GM06990 (cell line): ENCODE measurements at regions not wholly inside any gene's neighbourhood (a gene's known extent, or its start where the extent isn't known, plus 50 kb on each side); places are given as distances from the start of the nearest gene placed in this dataset.

Experiments
- DNase-seq: peaks from one replicate; pipeline ENCODE4 v3.0.0-alpha.2; 2011; ENCODE audit not compliant: insufficient read length; ENCODE audit errors: extremely low read depth
- H3K27me3 ChIP-seq: replicated peaks from 2 replicates; pipeline ENCODE4 v1.6.0; 2011; ENCODE audit warnings: low read length; ENCODE audit not compliant: control insufficient read depth, insufficient read depth
- H3K36me3 ChIP-seq: 2 replicates; pipeline ENCODE4 v1.5.1; 2011; ENCODE audit warnings: low read length; ENCODE audit not compliant: control insufficient read depth, insufficient read depth
- H3K4me3 ChIP-seq: replicated peaks from 2 replicates; pipeline ENCODE4 v1.5.1; 2011; ENCODE audit warnings: low read depth, mild to moderate bottlenecking, control low read depth, low read length
- TF ChIP-seq, protein P1 (sequence below): IDR thresholded peaks from 2 replicates; pipeline ENCODE4 v1.5.1; 2011; ENCODE audit warnings: low read length, control low read depth, mild to moderate bottlenecking, inconsistent platforms; ENCODE audit not compliant: insufficient read depth, poor library complexity, severe bottlenecking

- no peaks in the 10 kb centered on the region for H3K27me3 ChIP-seq
- no peaks in the 10 kb centered on the region for H3K36me3 ChIP-seq
- TF ChIP-seq, protein P1, sequence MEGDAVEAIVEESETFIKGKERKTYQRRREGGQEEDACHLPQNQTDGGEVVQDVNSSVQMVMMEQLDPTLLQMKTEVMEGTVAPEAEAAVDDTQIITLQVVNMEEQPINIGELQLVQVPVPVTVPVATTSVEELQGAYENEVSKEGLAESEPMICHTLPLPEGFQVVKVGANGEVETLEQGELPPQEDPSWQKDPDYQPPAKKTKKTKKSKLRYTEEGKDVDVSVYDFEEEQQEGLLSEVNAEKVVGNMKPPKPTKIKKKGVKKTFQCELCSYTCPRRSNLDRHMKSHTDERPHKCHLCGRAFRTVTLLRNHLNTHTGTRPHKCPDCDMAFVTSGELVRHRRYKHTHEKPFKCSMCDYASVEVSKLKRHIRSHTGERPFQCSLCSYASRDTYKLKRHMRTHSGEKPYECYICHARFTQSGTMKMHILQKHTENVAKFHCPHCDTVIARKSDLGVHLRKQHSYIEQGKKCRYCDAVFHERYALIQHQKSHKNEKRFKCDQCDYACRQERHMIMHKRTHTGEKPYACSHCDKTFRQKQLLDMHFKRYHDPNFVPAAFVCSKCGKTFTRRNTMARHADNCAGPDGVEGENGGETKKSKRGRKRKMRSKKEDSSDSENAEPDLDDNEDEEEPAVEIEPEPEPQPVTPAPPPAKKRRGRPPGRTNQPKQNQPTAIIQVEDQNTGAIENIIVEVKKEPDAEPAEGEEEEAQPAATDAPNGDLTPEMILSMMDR = no peak
- no peak overlapping the region for H3K4me3 ChIP-seq
- DNase-seq = no peak
Measured at GRCh38 chr6:122339661-122340060, 59.8 kb upstream of the HSF2 start.

- H3K4me3 ChIP-seq = no peak overlapping the region
- DNase-seq = no peak
- TF ChIP-seq, protein P1 = no peak
- H3K27me3 ChIP-seq = no peaks in the 10 kb centered on the region
- H3K36me3 ChIP-seq = no peaks in the 10 kb centered on the region
Measured at GRCh38 chr6:122347280-122347679, 52.2 kb upstream of the HSF2 start.

DNA sequence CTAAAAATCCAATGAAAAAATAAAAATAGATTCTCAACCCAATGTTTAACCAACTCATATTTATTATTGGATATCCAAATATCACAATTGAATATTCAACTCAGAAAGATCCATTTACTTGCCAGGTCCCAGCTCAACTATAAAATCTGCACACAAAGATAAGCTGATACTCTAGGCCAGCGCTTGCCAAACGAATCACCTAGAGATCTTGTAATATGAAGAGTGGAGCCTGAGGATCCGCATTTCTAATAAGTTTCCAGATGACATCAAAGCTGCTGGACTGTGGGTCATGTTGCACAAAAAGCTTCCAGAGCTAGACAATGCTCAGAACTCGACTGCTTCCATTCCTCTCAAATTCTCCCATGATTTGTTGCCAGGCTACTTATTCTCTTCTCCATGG, 51.7 kb upstream of the HSF2 start:
- no peaks in the 10 kb centered on the region for H3K36me3 ChIP-seq
- DNase-seq = no peak
- TF ChIP-seq, protein P1 = no peak
- no peak overlapping the region for H3K4me3 ChIP-seq
- H3K27me3 ChIP-seq = no peaks in the 10 kb centered on the region
